GM12878 (cell line): ENCODE measurements at regions not wholly inside any gene's neighbourhood (a gene's known extent, or its start where the extent isn't known, plus 50 kb on each side); places are given as distances from the start of the nearest gene placed in this dataset.
"Not testable (repeated sequence)": the region's sequence is repeated elsewhere in the genome, so short reads cannot be mapped to it uniquely, and the experiment has no call there.

Experiments
- BHLHE40 ChIP-seq, 2 experiments: fragments of 450-650 bp in 1 of 2; IDR thresholded peaks; 2 replicates each; pipeline ENCODE4 v1.6.1; 2011 to 2017; ENCODE audit warnings: low read depth in 2 of 2, borderline replicate concordance in 1 of 2, improper control_type of control experiment in 1 of 2, low read length in 1 of 2, mild to moderate bottlenecking in 1 of 2
- CTCF ChIP-seq, 3 experiments: IDR thresholded peaks in 2 of 3; conservative IDR thresholded peaks in 1 of 3; 2 replicates each; pipeline ENCODE4 v1.5.1; 2011; ENCODE audit warnings: low read depth in 3 of 3, low read length in 3 of 3, mild to moderate bottlenecking in 3 of 3, control low read depth in 2 of 3, moderate library complexity in 2 of 3, inconsistent platforms in 1 of 3, mixed read lengths in 1 of 3; ENCODE audit not compliant: control insufficient read depth in 2 of 3, insufficient read depth in 1 of 3; ENCODE audit errors: extremely low read depth in 1 of 3
- FOS ChIP-seq: IDR thresholded peaks from 3 replicates; pipeline ENCODE4 v1.6.1; 2011; ENCODE audit warnings: borderline replicate concordance; ENCODE audit not compliant: insufficient read length; ENCODE audit errors: extremely low read depth
- SMC3 ChIP-seq: IDR thresholded peaks from 2 replicates; pipeline ENCODE4 v1.6.1; 2011; ENCODE audit warnings: low read length, improper control_type of control experiment, borderline replicate concordance

GRCh38 chr2:95660766-95661562 lies 69.2 kb downstream of the TRIM43 start:
- TF ChIP-seq BHLHE40 (IDR thresholded peaks at IDR 0.05; ENCODE audit: borderline replicate concordance in 1 of 2, low read depth in 2 of 2, low read length in 1 of 2); FOS; CTCF (IDR thresholded peaks at IDR 0.05 in 2 of 3, conservative IDR thresholded peaks at IDR 0.05 in 1 of 3; ENCODE audit: control insufficient read depth in 2 of 3, extremely low read depth in 1 of 3, insufficient read depth in 1 of 3, low read depth in 3 of 3, low read length in 3 of 3); SMC3: not testable (repeated sequence)
